GM18520 (cell line): ENCODE measurements at regions not wholly inside any gene's neighbourhood (a gene's known extent, or its start where the extent isn't known, plus 50 kb on each side); places are given as distances from the start of the nearest gene placed in this dataset.

Experiments used
- ATAC-seq: cut with Tn5 transposase; IDR thresholded peaks from one replicate; pipeline ENCODE4 v1.9.1; 2021; ENCODE audit not compliant: unreplicated experiment

DNA sequence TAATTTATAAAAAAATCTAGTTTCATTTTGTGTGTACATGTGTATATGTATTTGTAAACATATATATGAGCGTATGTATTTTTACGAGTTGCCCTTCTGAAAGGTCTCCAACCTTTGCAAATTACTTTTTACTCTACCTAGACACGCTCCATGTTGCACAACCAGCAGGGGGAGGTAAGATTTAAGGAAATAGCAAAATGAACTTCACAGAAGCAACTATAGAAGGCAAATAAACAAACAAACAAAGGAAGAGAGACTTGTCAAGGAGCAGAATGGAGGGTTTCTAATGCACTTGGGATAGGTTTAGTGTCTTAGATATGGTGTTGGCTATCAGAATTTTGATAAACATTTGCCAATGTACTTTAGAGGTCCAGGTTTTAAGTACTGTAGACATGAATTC, 820.5 kb upstream of the POU3F3 start:
- ATAC-seq: no peak

DNA sequence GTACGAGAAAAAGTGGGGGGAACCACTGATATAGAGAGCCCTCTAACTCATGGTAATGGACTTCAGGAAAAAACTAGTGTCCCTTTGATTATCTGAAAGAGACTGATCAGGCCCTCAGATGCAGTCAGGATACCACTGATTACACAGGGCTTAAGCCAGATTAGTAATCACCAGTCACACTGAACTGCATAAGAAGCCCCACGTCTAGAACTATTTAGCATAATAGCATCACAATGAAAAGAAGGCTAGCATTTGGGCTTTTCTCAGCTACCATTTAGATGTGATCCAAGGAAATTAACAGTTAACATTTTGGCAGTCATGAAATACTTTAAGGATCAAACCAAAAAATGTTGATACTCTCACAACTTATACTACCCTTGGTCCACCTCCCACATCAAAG, 813.1 kb upstream of the POU3F3 start:
- no peak for ATAC-seq

DNA sequence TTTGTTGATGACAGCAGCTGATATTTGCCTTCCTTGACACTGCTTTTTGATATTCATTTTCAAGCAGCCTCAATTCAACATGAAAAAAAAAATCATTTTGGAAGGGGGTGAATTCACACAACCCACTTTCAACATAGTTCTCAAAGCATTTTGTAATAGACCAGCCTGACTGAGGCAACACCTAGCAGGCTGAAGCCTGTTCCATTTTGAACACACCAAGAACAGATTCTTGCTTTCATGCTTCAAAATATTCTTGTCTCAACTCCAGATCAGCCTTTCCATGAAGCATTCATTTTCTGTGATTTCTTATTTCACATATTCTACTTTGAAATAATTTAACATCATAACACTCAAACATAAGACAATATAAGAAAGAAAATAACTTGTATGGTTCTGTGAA, 812.6 kb upstream of the POU3F3 start:
- no peak for ATAC-seq

DNA sequence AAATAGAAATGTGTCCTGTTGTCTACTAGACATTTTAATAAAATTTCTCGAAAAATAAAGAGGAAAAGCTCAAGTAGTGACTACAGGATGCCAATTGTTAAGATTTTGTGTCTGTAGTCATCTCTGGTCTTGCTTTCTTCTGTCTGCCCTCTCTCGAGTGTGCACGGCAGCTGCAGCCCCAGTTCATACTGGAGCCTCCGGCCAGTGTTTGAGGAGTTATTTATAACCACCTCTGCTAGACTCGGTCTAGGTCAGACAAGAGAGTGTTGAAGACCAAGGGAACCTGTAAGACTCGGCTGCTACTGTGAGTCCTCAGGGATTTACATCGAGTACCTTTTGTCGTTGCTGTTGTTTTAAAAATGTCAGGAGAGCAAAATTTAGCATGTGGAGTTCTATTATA, 810.1 kb upstream of the POU3F3 start:
- ATAC-seq: no peak

DNA sequence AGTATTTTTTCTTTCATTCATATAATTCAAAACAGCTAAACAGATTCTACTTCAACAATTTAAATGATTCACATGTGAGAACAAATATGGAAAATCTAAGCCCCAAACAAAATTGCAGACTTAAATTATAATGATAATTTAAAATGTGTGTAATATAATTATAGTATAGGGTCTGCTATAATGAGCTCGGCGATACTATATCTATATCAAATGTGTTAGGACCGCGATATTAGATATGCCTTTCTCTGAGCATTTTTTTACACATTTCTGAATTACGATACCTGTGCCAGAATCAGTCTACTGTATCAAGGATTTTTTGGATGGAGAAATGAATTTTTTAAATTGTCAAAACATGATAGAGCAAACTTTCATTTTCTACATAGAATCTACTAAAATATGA, 808.8 kb upstream of the POU3F3 start:
- no peak for ATAC-seq

DNA sequence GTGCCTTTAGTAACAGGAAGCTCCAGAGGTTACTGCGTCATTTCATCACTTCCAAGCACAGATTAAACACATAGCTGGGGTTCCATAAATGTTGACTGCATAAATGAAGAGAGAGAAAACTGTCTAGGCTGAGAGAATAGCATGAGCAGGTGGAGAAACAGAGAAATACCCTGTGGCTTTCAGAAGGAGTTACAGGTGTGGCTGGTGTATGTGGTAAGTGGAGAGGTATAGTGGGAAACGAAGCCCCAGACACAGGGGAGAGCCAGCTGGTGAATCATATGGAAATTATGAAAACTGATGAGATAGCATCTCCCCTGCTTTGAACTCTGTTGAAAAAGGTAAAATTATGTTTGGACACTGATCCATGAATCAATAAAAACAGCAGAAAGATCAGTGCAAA, 807.4 kb upstream of the POU3F3 start:
- ATAC-seq: no peak

DNA sequence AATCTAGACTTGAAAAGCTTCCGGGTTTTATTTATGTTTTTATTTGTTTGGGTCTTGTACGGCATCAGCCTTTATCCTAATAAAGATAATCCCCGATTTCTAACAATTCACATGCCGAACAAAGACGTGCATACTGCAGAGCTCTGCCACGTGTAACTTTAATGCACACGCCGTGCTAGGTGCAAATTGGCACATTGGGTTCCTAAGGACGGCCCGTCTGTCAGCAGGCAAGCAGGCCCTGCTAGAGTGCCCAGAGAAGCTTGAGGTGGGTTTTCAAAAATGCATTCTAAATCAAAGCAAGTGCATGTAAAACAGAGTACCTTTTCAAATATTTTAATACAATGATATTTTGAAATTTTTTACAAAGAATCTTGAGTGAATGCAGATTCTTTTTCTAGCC, 806.4 kb upstream of the POU3F3 start:
- no peak for ATAC-seq

DNA sequence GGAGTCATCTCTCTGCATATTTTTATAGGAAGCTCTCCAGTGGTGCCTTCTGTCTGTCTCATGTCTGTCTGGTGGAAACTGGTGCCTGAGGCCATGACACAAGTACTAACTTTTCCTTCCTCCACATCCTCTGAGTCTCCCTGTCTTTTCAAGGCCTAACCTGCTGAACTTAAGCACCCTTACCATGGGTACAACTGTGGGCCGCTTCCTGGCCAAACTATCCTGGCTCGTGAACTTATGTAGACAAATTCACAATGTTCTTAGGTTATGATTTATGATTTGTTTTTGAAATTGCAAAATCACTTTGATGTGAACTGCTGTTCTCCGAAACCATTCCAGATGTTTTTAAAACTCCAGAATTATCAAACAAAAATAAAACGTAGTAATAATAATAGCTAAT, 804.5 kb upstream of the POU3F3 start:
- ATAC-seq: no peak

DNA sequence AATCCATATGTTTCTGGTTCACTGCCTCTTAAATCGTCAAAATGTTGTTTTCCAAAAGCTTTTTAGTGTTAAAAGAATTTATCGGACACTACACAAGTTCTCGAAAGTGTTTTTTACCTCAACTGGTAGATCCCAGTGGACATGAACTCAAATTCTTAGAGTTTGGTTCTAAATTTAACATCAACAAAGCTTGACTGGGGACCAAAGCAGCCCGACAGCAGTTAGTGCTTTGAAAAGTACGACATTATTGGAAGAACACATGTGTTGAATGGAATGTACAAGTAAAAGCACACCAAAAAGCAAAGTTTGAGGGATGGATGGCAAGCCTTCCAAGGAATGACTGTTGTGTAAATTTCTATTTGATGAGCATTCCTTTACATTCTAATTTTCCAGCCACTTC, 803.9 kb upstream of the POU3F3 start:
- no peak for ATAC-seq

DNA sequence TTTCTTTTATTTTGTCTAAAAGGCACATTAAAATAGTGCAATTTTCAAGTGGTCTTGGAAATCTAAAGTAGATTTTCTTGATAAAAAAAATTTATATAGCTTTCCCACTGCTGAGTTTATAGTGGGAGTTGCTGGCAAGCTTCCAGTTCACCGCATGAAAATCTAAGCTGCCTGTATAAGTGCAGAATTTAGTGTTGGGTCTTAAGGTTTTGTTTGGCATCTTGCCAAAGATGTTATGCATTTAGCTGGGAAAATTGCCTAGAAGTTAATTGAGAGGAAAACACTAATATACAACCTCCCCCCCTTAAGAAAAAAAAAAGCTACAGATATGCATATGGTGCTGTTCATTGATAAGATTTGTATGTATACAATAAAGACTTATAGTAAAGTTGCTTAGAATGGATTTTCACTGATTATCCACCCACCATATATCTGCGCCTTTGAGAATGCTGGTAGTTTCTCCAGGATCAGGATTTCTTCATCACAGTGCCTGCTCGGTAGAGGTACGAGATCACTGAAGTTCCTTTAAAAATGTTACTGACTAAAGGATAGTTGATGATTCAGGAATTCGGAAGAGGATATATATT, 803.2 kb upstream of the POU3F3 start:
- no peak for ATAC-seq

DNA sequence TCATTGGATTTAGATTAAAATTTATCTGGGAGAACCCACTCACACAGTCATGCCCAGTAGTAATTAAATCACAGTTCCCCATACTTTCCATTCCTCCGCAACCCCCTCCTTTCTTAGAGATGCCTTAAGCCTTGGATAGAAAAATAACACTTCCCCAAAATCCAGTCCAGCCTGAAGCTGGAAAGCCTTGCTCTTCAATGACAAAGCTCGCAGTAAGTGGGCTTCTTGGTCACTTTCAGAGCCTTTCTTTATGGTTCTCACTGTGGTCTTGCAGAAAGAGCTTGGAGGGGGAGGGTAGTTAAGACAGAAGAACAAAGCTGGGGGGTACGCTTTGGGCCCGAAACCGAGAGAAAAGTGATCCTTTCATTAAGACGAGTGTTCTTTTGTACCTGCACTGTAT, 802.1 kb upstream of the POU3F3 start:
- no peak for ATAC-seq

DNA sequence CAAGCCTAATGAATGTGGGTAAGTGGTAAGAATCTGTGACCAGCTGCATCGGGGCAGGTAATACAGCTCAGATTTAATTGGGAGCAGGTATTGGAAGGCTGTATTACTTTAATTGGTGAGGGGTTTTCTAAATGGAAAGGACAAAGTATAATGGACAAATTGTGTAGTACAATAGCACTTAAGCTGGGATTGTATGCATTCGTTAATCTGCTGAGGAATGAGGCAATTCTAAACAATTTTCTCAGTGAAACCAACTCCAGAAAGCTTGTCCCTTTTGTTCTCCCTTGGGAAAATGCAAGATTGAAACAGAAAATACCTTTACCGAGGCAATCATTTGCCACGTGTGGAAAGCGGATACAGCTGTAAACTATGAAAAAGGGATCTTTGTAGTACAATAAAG, 801.6 kb upstream of the POU3F3 start:
- ATAC-seq: no peak

DNA sequence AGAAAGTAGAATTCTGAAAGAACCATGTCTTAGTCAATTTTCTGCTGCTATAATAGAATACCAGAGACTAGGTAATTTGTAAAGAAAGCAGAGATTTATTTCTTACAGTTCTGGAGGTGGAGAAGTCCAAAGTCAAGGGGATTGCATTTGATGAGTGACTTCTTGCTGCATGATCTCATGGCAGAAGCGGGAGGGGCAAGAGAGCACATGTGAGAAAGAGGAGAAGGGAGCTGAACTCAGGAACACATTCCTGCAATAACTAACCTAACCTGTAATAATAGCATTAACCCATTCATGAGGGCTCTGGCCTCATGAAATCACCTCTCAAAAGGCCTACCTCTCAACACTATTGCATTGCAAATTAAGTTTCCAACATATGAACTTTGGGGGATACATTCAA, 797.5 kb upstream of the POU3F3 start:
- ATAC-seq: no peak

DNA sequence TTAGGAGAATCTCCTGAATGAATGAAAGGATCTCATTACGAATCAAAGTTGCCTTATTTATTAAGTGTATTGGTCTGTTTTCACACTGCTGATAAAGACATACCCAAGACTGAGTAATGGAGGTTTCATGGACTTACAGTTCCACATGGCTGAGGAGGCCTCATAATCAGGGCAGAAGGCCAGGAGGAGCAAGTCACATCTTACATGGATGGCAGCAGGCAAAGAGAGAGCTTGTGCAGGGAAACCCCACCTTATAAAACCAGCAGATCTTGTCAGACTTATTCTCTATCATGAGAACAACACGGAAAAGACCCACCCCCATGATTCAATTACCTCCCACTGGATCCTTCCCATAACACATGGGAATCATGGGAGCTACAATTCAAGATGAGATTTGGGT, 785.2 kb upstream of the POU3F3 start:
- ATAC-seq: no peak

DNA sequence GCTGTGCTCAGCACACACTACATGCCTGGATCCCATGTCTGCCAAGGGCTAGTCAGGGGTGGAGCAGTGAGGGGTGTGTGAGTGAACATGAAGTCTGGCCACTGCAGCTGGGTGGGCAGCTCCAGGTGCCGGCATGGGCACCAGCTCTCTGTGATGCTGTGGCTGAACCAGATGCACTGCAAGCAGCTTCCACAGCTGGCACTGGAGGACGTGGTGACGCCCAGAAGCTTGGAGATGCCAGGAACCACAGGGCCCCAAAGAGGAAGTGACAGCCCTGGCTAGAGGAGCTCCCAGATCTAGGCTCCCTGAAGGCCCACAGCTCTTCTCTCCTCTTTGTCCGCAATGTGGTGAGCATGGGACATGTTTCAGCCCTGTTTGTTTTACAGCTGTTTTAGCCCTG, 776.3 kb upstream of the POU3F3 start:
- ATAC-seq: no peak

DNA sequence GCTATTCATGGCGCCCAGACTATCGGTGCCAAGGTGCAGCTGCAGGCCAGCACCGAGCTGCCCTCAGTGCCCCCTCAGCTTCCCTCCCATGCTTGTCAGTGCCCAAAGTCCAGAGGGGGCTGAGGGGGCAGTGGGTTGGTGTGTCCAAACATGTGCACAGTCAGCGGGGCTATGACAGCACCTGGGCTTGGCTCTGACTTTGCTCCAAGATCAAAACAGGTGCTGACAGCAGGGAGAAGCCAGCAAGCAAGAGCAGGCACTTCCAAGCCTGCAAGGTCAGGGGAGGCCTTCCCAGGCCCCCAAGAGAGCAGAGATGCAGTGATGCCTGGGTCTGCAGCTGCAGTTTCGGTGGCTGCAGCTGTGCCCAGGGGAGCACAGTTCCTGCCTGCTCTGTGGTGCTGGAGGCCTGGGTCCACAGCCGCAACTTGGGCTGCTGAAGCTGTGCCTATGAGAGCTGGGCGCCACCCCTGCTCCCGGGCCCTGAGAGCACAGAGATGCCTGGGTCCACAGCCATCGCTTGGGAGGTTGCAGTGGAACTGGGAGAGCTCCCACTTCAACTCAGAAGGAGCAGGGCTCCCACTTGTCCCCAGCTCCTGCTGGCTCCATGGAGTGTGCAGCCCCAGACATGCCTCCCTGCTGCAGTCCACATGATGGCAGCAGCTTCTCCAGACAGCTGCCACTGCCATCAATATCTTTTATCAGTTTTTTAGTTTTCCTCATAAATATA, 775.3 kb upstream of the POU3F3 start:
- no peak for ATAC-seq

DNA sequence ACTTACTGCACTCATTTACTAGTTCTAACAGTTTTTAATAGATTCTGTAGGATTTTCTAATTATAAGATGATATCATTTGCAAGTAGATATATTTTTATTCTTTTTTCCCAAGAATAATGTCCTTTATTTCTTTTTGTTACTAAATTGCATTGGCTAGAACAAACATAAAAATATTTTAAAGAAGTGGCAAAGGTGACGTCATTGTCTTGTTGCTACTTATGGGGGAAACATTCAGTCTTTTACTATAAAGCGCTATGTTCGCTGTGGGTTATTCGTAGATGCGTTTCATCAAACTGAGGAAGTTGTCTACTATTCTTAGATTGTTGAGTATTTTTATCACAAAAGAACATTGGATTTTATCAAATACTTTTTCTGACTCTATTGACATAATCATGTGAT, 765.2 kb upstream of the POU3F3 start:
- no peak for ATAC-seq

DNA sequence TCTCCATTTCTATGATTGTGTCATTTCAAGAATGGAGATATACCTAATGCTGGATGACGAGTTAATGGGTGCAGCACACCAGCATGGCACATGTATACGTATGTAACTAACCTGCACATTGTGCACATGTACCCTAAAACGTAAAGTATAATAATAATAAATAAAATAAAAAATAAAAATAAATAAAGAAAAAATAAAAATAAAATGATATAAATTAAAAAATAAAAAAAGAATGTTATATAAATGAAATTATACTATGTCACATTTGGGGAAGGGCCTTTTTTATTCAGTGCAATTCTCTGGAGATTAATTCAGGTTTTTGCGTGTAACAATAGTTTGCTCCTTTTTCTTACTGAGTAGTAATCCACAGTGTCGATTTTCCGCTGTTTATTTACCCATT, 763.5 kb upstream of the POU3F3 start:
- no peak for ATAC-seq

DNA sequence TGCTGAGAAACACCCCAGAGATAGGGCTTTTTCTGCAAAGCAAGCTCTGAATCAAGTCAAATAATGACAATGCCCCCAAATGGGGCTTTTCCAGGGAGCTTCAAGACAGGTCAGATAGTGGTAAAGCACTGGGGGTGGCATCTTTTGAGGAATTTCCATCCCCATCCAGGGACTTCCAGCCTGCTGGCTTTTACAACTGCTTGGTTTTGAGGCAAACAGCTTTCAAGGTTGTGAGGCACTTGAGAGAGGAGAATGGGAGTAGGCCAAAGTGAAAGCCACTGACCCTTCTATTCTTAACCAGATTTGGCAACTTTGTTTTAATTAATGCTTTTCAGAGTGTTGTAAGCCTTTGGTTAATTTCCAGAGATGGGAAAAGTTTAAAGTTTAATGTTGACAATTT, 762.0 kb upstream of the POU3F3 start:
- ATAC-seq: no peak

DNA sequence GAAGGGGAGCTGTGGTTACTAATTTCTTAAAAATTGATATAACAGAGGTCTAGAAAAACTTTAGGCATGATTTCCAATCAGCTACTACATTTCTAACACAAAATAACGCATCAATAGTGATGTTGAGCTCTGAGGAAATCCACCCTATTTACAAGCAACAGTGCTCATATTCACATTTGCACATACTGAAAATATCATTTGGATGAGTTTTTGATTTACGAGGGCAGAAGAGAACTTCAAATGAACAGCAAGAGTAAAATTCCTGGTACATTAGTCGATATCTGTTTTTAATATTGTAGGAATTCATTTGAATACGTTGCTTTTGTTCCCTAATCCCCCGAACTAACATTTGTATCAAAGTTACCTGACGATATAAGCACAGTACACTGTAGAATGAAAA, 761.0 kb upstream of the POU3F3 start:
- ATAC-seq: no peak

DNA sequence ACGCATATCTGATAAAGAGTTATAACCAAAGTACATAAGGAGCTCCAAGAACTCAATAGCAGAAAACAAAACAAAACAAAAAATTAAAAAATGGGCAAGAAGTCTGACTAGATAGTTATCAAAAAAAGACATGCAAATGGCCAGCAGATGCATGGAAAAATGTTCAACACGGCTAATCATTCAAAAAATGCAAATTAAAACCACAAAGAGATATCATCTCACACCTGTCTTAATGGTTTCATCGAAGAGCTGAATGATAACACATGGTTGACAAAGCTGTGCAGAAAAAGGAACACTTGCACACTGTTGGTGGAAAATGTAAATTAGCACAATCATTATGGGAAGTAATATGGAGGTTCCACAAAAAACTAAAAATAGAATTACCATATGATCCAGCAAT, 751.3 kb upstream of the POU3F3 start:
- ATAC-seq: no peak

DNA sequence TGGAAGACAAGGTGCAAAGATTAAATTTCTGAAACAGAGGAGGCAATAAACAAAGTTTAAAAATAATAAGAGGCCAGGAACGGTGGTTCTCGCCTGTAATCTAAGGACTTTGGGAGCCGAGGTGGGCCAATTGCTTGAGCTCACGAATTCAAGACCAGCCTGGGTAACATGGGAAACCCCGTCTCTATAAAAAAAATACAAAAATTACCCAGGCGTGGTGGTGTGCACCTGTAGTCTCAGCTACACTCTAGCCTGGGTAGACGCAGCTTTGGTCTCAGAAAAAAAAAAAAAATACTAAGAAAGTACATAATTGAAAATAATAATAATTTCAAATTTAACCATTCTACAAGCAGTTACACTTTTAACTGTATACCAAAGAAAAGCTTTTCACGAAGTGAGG, 744.6 kb upstream of the POU3F3 start:
- no peak for ATAC-seq

DNA sequence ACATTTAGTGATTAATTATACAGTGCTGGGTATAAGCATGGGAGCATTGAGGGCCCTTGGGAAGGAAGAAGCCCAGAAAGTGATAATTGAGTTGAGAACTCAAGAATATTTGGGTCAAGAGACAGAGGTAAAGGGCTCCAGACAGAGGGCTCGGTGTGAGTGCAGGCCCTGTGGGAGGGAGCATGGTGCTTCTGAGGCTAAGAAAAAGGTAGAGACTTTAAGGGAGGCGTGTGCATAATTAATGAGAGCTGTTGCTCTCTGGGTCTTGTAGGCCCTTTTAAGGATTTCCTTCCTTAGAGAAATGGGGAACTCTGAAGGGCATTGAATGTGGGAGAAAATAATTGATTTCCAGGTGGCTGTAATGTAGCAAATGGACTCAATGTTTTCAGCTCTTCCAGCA, 735.0 kb upstream of the POU3F3 start:
- ATAC-seq: no peak
